IMR-90 (cell line): ENCODE measurements at regions not wholly inside any gene's neighbourhood (a gene's known extent, or its start where the extent isn't known, plus 50 kb on each side); places are given as distances from the start of the nearest gene placed in this dataset.
"Not testable (repeated sequence)": the region's sequence is repeated elsewhere in the genome, so short reads cannot be mapped to it uniquely, and the experiment has no call there.

ENCODE experiments used
- ATAC-seq: fragments of 200-7000 bp; cut with Tn5 transposase; 2 replicates; pipeline ENCODE4 v1.9.1; 2020; ENCODE audit warnings: low read depth, mild to moderate bottlenecking, moderate library complexity
- BruUV-seq: library from RNA; stranded (reverse); fragments of 400-500 nt; replicated peaks from 2 replicates; lab custom pipeline; 2021; lab: Mats Ljungman, UMichigan
- CTCF ChIA-PET: fragments of 300-600 bp; formaldehyde crosslinking; extraction: SDS; loops from one replicate; lab custom pipeline; 2021; ENCODE audit warnings: antibody characterized with exemption; lab: Yijun Ruan, JAX
- POLR2A ChIA-PET: fragments of 300-600 bp; sonication (Branson Sonifier 250); formaldehyde crosslinking; loops from one replicate; lab custom pipeline; 2022; ENCODE audit warnings: antibody characterized with exemption; ENCODE audit not compliant: unreplicated experiment; lab: Charles Lee
- DNase-seq: peaks from one replicate; pipeline ENCODE4 v3.0.0; 2013
- H2AFZ ChIP-seq: replicated peaks from 2 replicates; pipeline ENCODE3; 2013; ENCODE audit warnings: low read length, mild to moderate bottlenecking; ENCODE audit not compliant: poor library complexity
- H2AK5ac ChIP-seq: 2 replicates; pipeline ENCODE4 v1.6.1; 2013; ENCODE audit warnings: low read depth, low read length, inconsistent platforms
- H2AK9ac ChIP-seq: replicated peaks from 2 replicates; pipeline ENCODE3; 2013; ENCODE audit warnings: mild to moderate bottlenecking, low read depth, low read length, moderate library complexity; ENCODE audit not compliant: poor library complexity
- H2BK120ac ChIP-seq: 2 replicates; pipeline ENCODE4 v1.6.1; 2013; ENCODE audit warnings: low read depth, low read length, inconsistent platforms
- H2BK15ac ChIP-seq: 3 replicates; pipeline ENCODE4 v1.6.1; 2013; ENCODE audit warnings: low read depth, low read length, inconsistent platforms
- H2BK20ac ChIP-seq: 2 replicates; pipeline ENCODE4 v1.6.1; 2013; ENCODE audit warnings: low read depth, mild to moderate bottlenecking, inconsistent platforms, low read length, moderate library complexity
- H2BK5ac ChIP-seq: 2 replicates; pipeline ENCODE4 v1.6.1; 2013; ENCODE audit warnings: mild to moderate bottlenecking, low read depth, low read length, inconsistent platforms; ENCODE audit not compliant: poor library complexity, severe bottlenecking
- H3K14ac ChIP-seq: replicated peaks from 2 replicates; pipeline ENCODE4 v1.6.1; 2013; ENCODE audit warnings: low read depth, low read length, inconsistent platforms
- H3K18ac ChIP-seq: 2 replicates; pipeline ENCODE4 v1.6.1; 2013; ENCODE audit warnings: low read depth, low read length, control low read depth
- H3K23ac ChIP-seq: 2 replicates; pipeline ENCODE4 v1.6.1; 2013; ENCODE audit warnings: low read depth, low read length, inconsistent platforms
- H3K27ac ChIP-seq: 2 replicates; pipeline ENCODE4 v1.5.1; 2013; ENCODE audit warnings: mild to moderate bottlenecking, control low read depth, low read length; ENCODE audit not compliant: insufficient read depth
- H3K27me3 ChIP-seq: 2 replicates; pipeline ENCODE4 v1.6.1; 2013; ENCODE audit warnings: low read length; ENCODE audit not compliant: control insufficient read depth, insufficient read depth
- H3K36me3 ChIP-seq: 2 replicates; pipeline ENCODE4 v1.6.1; 2013; ENCODE audit warnings: low read length, mixed read lengths; ENCODE audit not compliant: control insufficient read depth, insufficient read depth
- H3K4ac ChIP-seq: 2 replicates; pipeline ENCODE4 v1.6.1; 2013; ENCODE audit warnings: low read depth, low read length, inconsistent platforms
- H3K4me1 ChIP-seq: 2 replicates; pipeline ENCODE4 v1.6.1; 2013; ENCODE audit warnings: low read length, mixed read lengths; ENCODE audit not compliant: control insufficient read depth, insufficient read depth
- H3K4me2 ChIP-seq: 2 replicates; pipeline ENCODE4 v1.6.1; 2013; ENCODE audit warnings: low read depth, mild to moderate bottlenecking, control low read depth, low read length, moderate library complexity
- H3K4me3 ChIP-seq: 2 replicates; pipeline ENCODE4 v1.5.1; 2013; ENCODE audit warnings: low read depth, mild to moderate bottlenecking, control low read depth, low read length, moderate library complexity; ENCODE audit not compliant: insufficient read depth
- H3K56ac ChIP-seq: 2 replicates; pipeline ENCODE4 v1.6.1; 2013; ENCODE audit warnings: low read length, inconsistent platforms; ENCODE audit not compliant: insufficient read depth; ENCODE audit errors: extremely low read depth
- H3K79me1 ChIP-seq, 2 experiments: 2 replicates each; pipeline ENCODE4 v1.6.1; 2013; ENCODE audit warnings: low read length in 2 of 2, inconsistent platforms in 1 of 2, low read depth in 1 of 2
- H3K9ac ChIP-seq: 2 replicates; pipeline ENCODE4 v1.6.1; 2013; ENCODE audit warnings: low read depth, low read length, control low read depth
- H3K9me1 ChIP-seq: 2 replicates; pipeline ENCODE4 v1.6.1; 2013; ENCODE audit warnings: low read length, inconsistent platforms; ENCODE audit not compliant: insufficient read depth
- H3K9me3 ChIP-seq: 2 replicates; pipeline ENCODE4 v1.6.1; 2013; ENCODE audit warnings: low read length; ENCODE audit not compliant: control insufficient read depth, insufficient read depth
- H4K20me1 ChIP-seq: 2 replicates; pipeline ENCODE4 v1.6.1; 2013; ENCODE audit warnings: low read length, inconsistent platforms; ENCODE audit not compliant: insufficient read depth
- H4K5ac ChIP-seq: 2 replicates; pipeline ENCODE4 v1.6.1; 2013; ENCODE audit warnings: mild to moderate bottlenecking, low read depth, low read length, control low read depth
- H4K8ac ChIP-seq, 2 experiments: 2 replicates each; pipeline ENCODE4 v1.6.1; 2013; ENCODE audit warnings: low read depth in 2 of 2, low read length in 2 of 2, control low read depth in 1 of 2, inconsistent platforms in 1 of 2
- H4K91ac ChIP-seq: 2 replicates; pipeline ENCODE4 v1.6.1; 2013; ENCODE audit warnings: low read depth, low read length, inconsistent platforms; ENCODE audit not compliant: insufficient read depth
- BHLHE40 ChIP-seq: fragments of 150-350 bp; IDR thresholded peaks from 2 replicates; pipeline ENCODE4 v1.6.1; 2016; ENCODE audit warnings: mild to moderate bottlenecking, low read depth, low read length
- WGBS, 2 experiments: methylation state at CpG; one replicate each; pipeline versions ENCODE4 v1.1.5 to v1.1.7; 2013; ENCODE audit warnings: missing lambda C conversion rate in 2 of 2; ENCODE audit not compliant: insufficient read length in 1 of 2; ENCODE audit errors: extremely low coverage in 2 of 2; 5-methylcytosine and 5-hydroxymethylcytosine counted together
- dilution Hi-C: fragments of 300-500 bp; cut with HindIII; formaldehyde crosslinking; loops from one replicate; pipeline ENCODE4 v1.14.3; 2018; ENCODE audit warnings: low sequenced_read_pairs; ENCODE audit not compliant: unreplicated experiment
- in situ Hi-C: fragments of 300-500 bp; cut with MboI; formaldehyde crosslinking; loops from 3 replicates; pipeline ENCODE4 v1.14.3; 2019; ENCODE audit warnings: low sequenced_read_pairs, inconsistent platforms, mixed read lengths
- intact Hi-C: fragments of 100-400 bp; cut with micrococcal nuclease; formaldehyde crosslinking; loops from 2 replicates; pipeline ENCODE4 v1.10.0; 2022
- TF ChIP-seq, protein P1 (sequence below): conservative IDR thresholded peaks from 2 replicates; pipeline ENCODE4 v1.5.1; 2012; ENCODE audit warnings: mild to moderate bottlenecking, low read depth, low read length, improper control_type of control experiment

- H3K4me2 ChIP-seq: no peak overlapping the region
- no CpG with 5 or more reads among the region's 3 CpGs for WGBS, 2 experiments
- no peaks in the 10 kb centered on the region for H3K27me3 ChIP-seq
- H3K9me3 ChIP-seq: no peaks in the 10 kb centered on the region
- H3K79me1 ChIP-seq: no peaks in the 10 kb centered on the region
- no peak overlapping the region for H2BK20ac ChIP-seq
- H3K9me1 ChIP-seq: no peaks in the 10 kb centered on the region
- no peak overlapping the region for H3K4me3 ChIP-seq
- no peak overlapping the region for H2BK120ac ChIP-seq
- dilution Hi-C loops: no loop called here
- no peak overlapping the region for H3K4ac ChIP-seq
- in situ Hi-C loops: no loop called here
- H3K18ac ChIP-seq: no peak overlapping the region
- H4K5ac ChIP-seq: no peak overlapping the region
- no peaks in the 10 kb centered on the region for H4K20me1 ChIP-seq
- peak; percentile 47 for DNase-seq
- intact Hi-C loops: no loop called here
- H3K56ac ChIP-seq: no peak overlapping the region
- H3K27ac ChIP-seq: no peak overlapping the region
- BruUV-seq: no TSS peak
- H2BK15ac ChIP-seq: no peak overlapping the region
- H4K91ac ChIP-seq: no peak overlapping the region
- no peaks in the 10 kb centered on the region for H3K36me3 ChIP-seq
- no peak overlapping the region for H3K9ac ChIP-seq
- CTCF ChIA-PET: no interaction called here
- TF ChIP-seq BHLHE40: peak; percentile 49; the same call in 1 of the 2 replicates
- TF ChIP-seq, protein P1, sequence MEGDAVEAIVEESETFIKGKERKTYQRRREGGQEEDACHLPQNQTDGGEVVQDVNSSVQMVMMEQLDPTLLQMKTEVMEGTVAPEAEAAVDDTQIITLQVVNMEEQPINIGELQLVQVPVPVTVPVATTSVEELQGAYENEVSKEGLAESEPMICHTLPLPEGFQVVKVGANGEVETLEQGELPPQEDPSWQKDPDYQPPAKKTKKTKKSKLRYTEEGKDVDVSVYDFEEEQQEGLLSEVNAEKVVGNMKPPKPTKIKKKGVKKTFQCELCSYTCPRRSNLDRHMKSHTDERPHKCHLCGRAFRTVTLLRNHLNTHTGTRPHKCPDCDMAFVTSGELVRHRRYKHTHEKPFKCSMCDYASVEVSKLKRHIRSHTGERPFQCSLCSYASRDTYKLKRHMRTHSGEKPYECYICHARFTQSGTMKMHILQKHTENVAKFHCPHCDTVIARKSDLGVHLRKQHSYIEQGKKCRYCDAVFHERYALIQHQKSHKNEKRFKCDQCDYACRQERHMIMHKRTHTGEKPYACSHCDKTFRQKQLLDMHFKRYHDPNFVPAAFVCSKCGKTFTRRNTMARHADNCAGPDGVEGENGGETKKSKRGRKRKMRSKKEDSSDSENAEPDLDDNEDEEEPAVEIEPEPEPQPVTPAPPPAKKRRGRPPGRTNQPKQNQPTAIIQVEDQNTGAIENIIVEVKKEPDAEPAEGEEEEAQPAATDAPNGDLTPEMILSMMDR: no peak
- POLR2A ChIA-PET: no interaction called here
- H3K14ac ChIP-seq: no peak overlapping the region
- no peak overlapping the region for H2AK9ac ChIP-seq
- no peak overlapping the region for H2AK5ac ChIP-seq
- H4K8ac ChIP-seq: no peak overlapping the region
- H2AFZ ChIP-seq: no peak overlapping the region
- no peak overlapping the region for H2BK5ac ChIP-seq
- ATAC-seq: peak; percentile 66
- no peak overlapping the region for H3K23ac ChIP-seq
- H3K4me1 ChIP-seq: no peaks in the 10 kb centered on the region
Observed at GRCh38 chr6:145569140-145569539, 166.2 kb downstream of the EPM2A start.

DNA sequence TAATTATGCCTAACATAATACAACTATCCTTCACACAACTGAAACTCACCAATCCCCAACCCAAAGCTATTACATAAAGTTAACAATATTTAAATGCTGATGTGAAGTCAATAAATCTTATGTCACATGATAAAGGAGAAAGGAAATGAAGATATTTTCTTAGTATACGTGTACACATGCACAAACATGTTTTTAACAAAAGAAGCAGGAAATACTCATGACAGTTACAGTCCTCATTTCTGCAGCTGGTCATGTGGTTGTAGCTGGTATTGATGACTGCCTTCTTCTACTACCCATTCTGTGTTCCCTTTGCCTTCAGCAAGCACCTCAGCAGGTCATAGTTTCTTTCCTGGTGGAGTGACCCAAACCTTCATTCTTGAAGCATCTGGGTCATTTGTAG lies 165.0 kb downstream of the EPM2A start:
- H2AK9ac ChIP-seq, in situ Hi-C loops, ATAC-seq, H3K4ac ChIP-seq, dilution Hi-C loops, H2BK15ac ChIP-seq, H3K23ac ChIP-seq, H4K8ac ChIP-seq, H2BK5ac ChIP-seq, intact Hi-C loops, BruUV-seq, H3K9ac ChIP-seq, H3K56ac ChIP-seq, H2AK5ac ChIP-seq, H3K4me1 ChIP-seq, H3K4me2 ChIP-seq, H4K91ac ChIP-seq, H3K18ac ChIP-seq, H2AFZ ChIP-seq, H2BK120ac ChIP-seq, DNase-seq, CTCF ChIA-PET, POLR2A ChIA-PET, H3K79me1 ChIP-seq, H3K4me3 ChIP-seq, H4K5ac ChIP-seq, H3K9me1 ChIP-seq, H3K14ac ChIP-seq, H3K27me3 ChIP-seq, H3K36me3 ChIP-seq, H3K9me3 ChIP-seq, H3K27ac ChIP-seq, H4K20me1 ChIP-seq, H2BK20ac ChIP-seq: not testable (repeated sequence)
- WGBS, 2 experiments: no CpG with 5 or more reads among the region's 1 CpG
